HL-60 (cell line): ENCODE measurements at regions not wholly inside any gene's neighbourhood (a gene's known extent, or its start where the extent isn't known, plus 50 kb on each side); places are given as distances from the start of the nearest gene placed in this dataset.

Experiments
- TF ChIP-seq, protein P1 (sequence below): IDR thresholded peaks from one replicate; pipeline ENCODE4 v1.5.1; 2011; ENCODE audit warnings: low read length, control low read depth, inconsistent platforms; ENCODE audit not compliant: insufficient read depth
- TF ChIP-seq, protein P2 (sequence below): IDR thresholded peaks from 2 replicates; pipeline ENCODE4 v1.6.1; 2012; ENCODE audit warnings: low read depth; ENCODE audit not compliant: insufficient replicate concordance

DNA sequence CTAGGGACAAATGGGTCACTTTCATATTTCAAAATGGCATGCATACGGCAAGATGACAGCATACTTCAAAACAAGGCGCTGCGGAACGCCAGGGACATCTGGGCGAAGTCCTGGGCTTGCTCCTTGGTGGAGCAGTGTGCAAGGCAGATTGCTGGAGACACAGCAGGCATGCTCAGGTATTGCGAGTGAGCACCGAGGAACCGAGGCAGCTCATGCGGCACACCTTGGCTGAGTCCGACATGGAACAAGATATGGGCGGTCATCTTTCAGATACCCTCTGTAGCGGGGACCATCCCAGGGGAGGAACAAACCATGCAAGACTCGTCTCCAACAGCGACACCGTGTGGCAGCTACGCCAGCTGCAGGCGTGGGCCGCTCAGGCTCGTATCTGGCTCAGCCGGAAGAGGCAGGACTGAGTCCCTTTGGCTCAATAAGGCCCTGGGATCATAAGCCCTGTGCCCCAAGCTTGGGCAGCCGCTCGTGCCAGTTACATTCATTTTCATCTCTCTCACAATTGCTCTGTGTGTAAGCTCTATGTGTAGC is 112.4 kb downstream of the NUFIP1 start:
- TF ChIP-seq, protein P1, sequence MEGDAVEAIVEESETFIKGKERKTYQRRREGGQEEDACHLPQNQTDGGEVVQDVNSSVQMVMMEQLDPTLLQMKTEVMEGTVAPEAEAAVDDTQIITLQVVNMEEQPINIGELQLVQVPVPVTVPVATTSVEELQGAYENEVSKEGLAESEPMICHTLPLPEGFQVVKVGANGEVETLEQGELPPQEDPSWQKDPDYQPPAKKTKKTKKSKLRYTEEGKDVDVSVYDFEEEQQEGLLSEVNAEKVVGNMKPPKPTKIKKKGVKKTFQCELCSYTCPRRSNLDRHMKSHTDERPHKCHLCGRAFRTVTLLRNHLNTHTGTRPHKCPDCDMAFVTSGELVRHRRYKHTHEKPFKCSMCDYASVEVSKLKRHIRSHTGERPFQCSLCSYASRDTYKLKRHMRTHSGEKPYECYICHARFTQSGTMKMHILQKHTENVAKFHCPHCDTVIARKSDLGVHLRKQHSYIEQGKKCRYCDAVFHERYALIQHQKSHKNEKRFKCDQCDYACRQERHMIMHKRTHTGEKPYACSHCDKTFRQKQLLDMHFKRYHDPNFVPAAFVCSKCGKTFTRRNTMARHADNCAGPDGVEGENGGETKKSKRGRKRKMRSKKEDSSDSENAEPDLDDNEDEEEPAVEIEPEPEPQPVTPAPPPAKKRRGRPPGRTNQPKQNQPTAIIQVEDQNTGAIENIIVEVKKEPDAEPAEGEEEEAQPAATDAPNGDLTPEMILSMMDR, result no peak
- TF ChIP-seq, protein P2, sequence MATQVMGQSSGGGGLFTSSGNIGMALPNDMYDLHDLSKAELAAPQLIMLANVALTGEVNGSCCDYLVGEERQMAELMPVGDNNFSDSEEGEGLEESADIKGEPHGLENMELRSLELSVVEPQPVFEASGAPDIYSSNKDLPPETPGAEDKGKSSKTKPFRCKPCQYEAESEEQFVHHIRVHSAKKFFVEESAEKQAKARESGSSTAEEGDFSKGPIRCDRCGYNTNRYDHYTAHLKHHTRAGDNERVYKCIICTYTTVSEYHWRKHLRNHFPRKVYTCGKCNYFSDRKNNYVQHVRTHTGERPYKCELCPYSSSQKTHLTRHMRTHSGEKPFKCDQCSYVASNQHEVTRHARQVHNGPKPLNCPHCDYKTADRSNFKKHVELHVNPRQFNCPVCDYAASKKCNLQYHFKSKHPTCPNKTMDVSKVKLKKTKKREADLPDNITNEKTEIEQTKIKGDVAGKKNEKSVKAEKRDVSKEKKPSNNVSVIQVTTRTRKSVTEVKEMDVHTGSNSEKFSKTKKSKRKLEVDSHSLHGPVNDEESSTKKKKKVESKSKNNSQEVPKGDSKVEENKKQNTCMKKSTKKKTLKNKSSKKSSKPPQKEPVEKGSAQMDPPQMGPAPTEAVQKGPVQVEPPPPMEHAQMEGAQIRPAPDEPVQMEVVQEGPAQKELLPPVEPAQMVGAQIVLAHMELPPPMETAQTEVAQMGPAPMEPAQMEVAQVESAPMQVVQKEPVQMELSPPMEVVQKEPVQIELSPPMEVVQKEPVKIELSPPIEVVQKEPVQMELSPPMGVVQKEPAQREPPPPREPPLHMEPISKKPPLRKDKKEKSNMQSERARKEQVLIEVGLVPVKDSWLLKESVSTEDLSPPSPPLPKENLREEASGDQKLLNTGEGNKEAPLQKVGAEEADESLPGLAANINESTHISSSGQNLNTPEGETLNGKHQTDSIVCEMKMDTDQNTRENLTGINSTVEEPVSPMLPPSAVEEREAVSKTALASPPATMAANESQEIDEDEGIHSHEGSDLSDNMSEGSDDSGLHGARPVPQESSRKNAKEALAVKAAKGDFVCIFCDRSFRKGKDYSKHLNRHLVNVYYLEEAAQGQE, result no peak
